Fibroblast of pulmonary artery (primary cell): ENCODE measurements at regions not wholly inside any gene's neighbourhood (a gene's known extent, or its start where the extent isn't known, plus 50 kb on each side); places are given as distances from the start of the nearest gene placed in this dataset.
"Not testable (repeated sequence)": the region's sequence is repeated elsewhere in the genome, so short reads cannot be mapped to it uniquely, and the experiment has no call there.

ENCODE experiments used
- DNase-seq: peaks from one replicate; pipeline ENCODE4 v3.0.0-alpha.2; 2010; ENCODE audit warnings: low read depth
- H3K4me3 ChIP-seq: replicated peaks from 2 replicates; pipeline ENCODE4 v1.5.1; 2011; ENCODE audit warnings: low read depth, mild to moderate bottlenecking, control low read depth, low read length, moderate library complexity
- TF ChIP-seq, protein P1 (sequence below): IDR thresholded peaks from 2 replicates; pipeline ENCODE4 v1.5.1; 2011; ENCODE audit warnings: mild to moderate bottlenecking, control low read depth, low read length, inconsistent platforms; ENCODE audit errors: missing control alignments

- TF ChIP-seq, protein P1, sequence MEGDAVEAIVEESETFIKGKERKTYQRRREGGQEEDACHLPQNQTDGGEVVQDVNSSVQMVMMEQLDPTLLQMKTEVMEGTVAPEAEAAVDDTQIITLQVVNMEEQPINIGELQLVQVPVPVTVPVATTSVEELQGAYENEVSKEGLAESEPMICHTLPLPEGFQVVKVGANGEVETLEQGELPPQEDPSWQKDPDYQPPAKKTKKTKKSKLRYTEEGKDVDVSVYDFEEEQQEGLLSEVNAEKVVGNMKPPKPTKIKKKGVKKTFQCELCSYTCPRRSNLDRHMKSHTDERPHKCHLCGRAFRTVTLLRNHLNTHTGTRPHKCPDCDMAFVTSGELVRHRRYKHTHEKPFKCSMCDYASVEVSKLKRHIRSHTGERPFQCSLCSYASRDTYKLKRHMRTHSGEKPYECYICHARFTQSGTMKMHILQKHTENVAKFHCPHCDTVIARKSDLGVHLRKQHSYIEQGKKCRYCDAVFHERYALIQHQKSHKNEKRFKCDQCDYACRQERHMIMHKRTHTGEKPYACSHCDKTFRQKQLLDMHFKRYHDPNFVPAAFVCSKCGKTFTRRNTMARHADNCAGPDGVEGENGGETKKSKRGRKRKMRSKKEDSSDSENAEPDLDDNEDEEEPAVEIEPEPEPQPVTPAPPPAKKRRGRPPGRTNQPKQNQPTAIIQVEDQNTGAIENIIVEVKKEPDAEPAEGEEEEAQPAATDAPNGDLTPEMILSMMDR: no peak
- DNase-seq: peak; percentile 30
- H3K4me3 ChIP-seq: no peak overlapping the region
These were observed 109.9 kb upstream of the HEY2 start for GRCh38 chr6:125639466-125640020.

- DNase-seq: no peak
- TF ChIP-seq, protein P1: no peak
- no peak overlapping the region for H3K4me3 ChIP-seq
These were observed 108.8 kb upstream of the HEY2 start for GRCh38 chr6:125640441-125641150.

DNA sequence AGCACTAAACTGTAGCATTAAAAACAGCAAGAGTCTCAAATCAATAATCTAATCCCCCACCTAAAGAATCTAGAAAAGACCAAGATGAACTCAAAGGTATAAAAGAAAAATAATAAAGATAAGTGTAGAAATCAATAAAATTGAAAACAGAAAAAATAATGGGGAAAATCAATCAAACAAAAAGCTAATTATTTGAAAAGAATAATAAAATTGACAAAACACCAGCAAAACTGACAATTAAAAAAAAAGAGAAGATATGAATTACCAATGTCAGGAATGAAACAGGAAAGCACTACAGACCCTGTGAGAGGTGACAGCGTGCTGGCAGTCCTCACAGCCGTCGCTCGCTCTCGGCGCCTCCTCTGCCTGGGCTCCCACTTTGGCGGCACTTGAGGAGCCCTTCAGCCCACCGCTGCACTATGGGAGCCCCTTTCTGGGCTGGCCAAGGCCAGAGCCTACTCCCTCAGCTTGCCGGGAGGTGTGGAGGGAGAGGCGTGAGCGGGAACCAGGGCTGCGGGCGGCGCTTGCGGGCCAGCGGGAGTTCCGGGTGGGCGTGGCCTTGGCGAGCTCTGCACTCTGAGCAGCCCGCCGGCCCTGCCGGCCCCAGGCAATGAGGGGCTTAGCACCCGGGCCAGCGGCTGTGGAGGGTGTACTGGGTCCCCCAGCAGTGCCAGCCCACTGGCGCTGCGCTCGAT lies 105.3 kb upstream of the HEY2 start:
- not testable (repeated sequence) for DNase-seq

DNA sequence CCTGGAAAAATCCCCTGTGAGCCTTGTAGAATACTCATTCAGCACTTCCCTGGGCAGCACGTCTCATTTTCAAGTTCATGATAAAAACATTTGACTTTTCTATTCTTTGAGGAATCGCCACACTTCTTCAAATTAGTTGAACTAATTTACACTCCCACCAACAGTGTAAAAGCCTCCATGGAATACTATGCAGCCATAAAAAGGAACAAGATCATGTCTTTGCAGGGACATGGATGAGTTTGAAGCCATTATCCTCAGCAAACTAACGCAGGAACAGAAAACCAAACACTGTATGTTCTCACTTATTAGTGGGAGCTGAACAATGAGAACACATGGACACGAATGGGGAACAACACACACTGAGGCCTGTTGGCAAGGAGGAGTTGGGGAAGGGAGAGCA lies 102.0 kb upstream of the HEY2 start:
- TF ChIP-seq, protein P1: no peak
- no peak overlapping the region for H3K4me3 ChIP-seq
- no peak for DNase-seq

More for the DNA sequence above, 105.3 kb upstream of the HEY2 start:
- not testable (repeated sequence) for H3K4me3 ChIP-seq

- H3K4me3 ChIP-seq: not testable (repeated sequence)
These were observed 95.7 kb upstream of the HEY2 start for GRCh38 chr6:125653752-125654151.

GRCh38 chr6:125655511-125655910 lies 93.9 kb upstream of the HEY2 start:
- no peak overlapping the region for H3K4me3 ChIP-seq
- DNase-seq: no peak
- TF ChIP-seq, protein P1: no peak

More at GRCh38 chr6:125653752-125654151, 95.7 kb upstream of the HEY2 start:
- not testable (repeated sequence) for DNase-seq

DNA sequence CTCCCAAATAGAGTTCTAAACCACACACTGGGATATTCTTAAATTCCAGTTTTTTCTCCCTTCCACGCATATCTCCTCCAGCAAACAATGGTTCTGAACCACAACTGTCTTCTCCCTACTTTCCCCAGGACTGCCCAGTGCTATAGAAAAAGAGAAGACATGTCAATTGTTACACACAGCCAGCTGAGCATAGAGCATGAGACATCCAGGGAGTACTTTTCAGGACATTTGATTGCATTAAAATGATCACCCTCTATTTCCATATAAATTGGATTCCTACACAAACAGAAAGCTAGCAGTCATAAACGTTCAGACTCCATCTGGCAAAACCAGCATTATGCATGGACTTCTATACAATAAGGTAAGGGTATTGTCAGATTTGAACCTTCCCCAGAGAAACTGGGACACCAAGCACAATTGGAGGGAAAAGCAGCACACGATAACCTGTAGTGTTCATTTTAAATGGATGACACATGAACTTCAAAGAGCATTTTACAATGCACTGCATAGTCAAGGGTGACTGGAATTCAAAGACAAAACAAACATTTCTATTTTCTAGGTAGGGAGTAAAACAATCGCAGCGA lies 93.1 kb upstream of the HEY2 start:
- DNase-seq: no peak
- TF ChIP-seq, protein P1: no peak
- no peak overlapping the region for H3K4me3 ChIP-seq
